SU-DHL-6 (cell line): ENCODE measurements at regions not wholly inside any gene's neighbourhood (a gene's known extent, or its start where the extent isn't known, plus 50 kb on each side); places are given as distances from the start of the nearest gene placed in this dataset.

Source experiments
- EZH2phosphoT487 ChIP-seq: fragments of 200-600 bp; sonication (generic), shearing (Covaris generic); conservative IDR thresholded peaks from 2 replicates; pipeline ENCODE4 v1.6.1; 2018; ENCODE audit warnings: mild to moderate bottlenecking, antibody characterized with exemption, low read length, moderate library complexity, mixed read lengths
- TF ChIP-seq, protein P1 (sequence below): fragments of 200-600 bp; sonication (generic); IDR thresholded peaks from one replicate; pipeline ENCODE4 v1.5.1; 2017; ENCODE audit warnings: antibody characterized with exemption, mild to moderate bottlenecking, low read length, moderate library complexity; ENCODE audit not compliant: insufficient read depth, poor library complexity, severe bottlenecking

DNA sequence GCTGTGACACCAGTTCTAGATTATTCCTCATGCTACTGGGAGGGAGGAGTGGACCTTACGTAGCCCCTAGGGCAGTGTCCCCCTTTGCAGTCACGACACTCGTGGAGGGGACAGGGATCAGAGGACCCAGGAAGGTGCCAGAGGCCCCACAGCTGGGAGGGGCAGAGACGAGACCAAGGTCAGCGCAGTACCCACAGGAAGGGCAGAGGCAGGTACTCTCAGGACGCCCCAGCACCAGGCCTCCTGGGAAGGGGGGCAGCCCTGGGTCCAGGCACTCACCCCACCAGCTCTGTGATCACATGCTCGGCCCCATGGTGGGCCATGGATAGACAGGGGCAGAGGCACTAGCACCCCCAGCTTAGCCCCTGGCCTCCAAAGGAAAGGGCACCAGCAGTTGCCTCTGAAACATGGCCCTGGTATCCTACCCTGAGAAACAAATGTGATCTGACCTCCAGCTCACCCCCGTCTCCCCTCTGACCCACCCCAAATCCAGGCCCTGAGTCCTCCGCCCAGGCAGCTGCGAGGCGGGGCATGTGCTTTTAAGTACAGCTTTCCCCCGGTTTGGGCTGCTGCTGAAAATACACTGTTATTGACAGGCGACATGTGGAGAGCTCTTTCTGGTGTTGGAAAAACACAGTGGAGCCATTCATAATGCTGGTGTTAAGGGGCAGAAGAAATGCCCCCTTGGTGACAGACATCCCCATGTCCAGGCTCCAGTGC, 361.9 kb downstream of the C16orf95 start:
- TF ChIP-seq, protein P1, sequence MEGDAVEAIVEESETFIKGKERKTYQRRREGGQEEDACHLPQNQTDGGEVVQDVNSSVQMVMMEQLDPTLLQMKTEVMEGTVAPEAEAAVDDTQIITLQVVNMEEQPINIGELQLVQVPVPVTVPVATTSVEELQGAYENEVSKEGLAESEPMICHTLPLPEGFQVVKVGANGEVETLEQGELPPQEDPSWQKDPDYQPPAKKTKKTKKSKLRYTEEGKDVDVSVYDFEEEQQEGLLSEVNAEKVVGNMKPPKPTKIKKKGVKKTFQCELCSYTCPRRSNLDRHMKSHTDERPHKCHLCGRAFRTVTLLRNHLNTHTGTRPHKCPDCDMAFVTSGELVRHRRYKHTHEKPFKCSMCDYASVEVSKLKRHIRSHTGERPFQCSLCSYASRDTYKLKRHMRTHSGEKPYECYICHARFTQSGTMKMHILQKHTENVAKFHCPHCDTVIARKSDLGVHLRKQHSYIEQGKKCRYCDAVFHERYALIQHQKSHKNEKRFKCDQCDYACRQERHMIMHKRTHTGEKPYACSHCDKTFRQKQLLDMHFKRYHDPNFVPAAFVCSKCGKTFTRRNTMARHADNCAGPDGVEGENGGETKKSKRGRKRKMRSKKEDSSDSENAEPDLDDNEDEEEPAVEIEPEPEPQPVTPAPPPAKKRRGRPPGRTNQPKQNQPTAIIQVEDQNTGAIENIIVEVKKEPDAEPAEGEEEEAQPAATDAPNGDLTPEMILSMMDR: no peak
- no peak for TF ChIP-seq EZH2phosphoT487
